GM18520 (cell line): ENCODE measurements at regions not wholly inside any gene's neighbourhood (a gene's known extent, or its start where the extent isn't known, plus 50 kb on each side); places are given as distances from the start of the nearest gene placed in this dataset.

Source experiments
- ATAC-seq: cut with Tn5 transposase; IDR thresholded peaks from one replicate; pipeline ENCODE4 v1.9.1; 2021; ENCODE audit not compliant: unreplicated experiment

GRCh38 chr2:221104361-221104811 is 467.7 kb downstream of the EPHA4 start:
- no peak for ATAC-seq

DNA sequence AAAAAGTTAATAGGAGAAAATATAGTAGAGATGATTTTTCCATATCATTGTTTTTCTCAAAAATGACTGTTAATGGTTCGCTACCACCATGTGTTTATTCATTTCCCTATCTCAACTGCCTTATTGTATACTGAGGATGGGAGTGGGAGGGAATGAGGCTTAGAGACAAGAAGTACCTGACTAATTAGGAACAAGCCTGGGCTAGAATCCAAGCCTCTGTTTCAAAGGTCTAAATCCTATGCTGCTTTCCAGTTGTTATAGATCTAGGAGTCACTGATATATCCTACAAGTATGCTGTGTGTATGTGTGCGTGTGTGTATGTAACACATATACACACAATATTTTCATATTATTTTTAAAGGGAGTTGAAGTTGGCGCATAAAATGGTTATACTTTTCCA is 465.9 kb downstream of the EPHA4 start:
- ATAC-seq, result no peak

GRCh38 chr2:221107424-221107823 is 464.7 kb downstream of the EPHA4 start:
- no peak for ATAC-seq

- no peak for ATAC-seq
These were observed 462.6 kb downstream of the EPHA4 start for GRCh38 chr2:221109552-221109951.

GRCh38 chr2:221111739-221112138 is 460.4 kb downstream of the EPHA4 start:
- ATAC-seq, result no peak

DNA sequence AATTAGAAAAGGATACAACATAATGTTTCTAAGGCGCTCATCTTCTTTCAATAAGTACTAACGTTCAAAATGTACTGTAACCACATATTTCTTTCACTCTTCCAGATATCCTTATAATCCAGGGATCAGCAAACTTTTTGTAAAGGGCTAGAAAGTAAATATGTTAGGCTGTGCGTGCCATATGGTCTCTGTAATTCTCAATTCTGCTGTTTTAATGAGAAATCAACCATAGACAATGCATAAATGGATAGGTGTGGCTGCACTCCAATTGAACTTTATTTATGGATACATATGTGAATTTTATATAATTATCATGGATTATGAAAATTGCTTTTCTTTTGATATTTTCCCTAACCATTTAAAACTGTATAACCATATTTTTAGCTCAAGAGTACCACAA is 459.4 kb downstream of the EPHA4 start:
- no peak for ATAC-seq

DNA sequence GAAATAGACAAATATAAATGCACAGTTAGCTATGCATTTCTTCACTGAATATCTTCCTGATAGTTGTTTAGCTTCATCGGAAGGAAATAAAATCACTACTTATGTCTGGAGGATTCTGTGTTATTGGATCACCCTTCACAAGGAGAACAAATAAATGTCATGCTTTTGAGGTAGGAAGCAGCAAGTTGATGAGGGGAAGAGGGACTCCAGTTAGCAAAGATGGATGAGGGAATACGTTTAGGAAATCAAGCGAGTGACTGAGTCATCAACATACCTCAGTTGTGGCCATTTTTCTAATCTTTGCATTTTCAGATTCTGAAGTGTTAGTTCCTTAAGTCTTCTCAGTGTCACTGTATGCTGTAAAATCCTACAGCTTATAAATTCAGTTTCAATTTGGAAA is 456.2 kb downstream of the EPHA4 start:
- no peak for ATAC-seq

GRCh38 chr2:221120643-221121042 is 451.5 kb downstream of the EPHA4 start:
- ATAC-seq, result peak; percentile 71

GRCh38 chr2:221123396-221123795 is 448.7 kb downstream of the EPHA4 start:
- no peak for ATAC-seq

- ATAC-seq, result no peak
These were observed 447.4 kb downstream of the EPHA4 start for GRCh38 chr2:221124532-221125240.

DNA sequence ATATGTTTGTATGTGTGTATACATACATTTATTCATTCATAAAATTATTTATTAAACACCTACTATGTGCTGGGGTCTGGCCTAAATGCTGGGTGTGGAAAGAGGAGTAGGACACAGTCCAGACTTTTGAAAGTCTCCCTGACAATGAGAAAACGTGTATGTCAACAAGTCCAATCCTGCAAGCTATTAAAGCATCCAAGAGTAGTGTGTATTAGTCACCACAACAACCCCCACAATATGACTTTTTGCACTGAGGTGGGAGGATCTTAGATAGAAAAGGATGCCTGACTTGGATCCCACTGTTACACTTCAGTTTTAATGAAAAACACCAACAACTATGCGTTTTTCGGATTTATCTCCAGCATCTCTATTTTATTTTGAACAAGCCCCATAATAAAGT is 446.4 kb downstream of the EPHA4 start:
- no peak for ATAC-seq

GRCh38 chr2:221129657-221130056 is 442.4 kb downstream of the EPHA4 start:
- no peak for ATAC-seq

- ATAC-seq, result no peak
These were observed 441.7 kb downstream of the EPHA4 start for GRCh38 chr2:221130431-221130830.

DNA sequence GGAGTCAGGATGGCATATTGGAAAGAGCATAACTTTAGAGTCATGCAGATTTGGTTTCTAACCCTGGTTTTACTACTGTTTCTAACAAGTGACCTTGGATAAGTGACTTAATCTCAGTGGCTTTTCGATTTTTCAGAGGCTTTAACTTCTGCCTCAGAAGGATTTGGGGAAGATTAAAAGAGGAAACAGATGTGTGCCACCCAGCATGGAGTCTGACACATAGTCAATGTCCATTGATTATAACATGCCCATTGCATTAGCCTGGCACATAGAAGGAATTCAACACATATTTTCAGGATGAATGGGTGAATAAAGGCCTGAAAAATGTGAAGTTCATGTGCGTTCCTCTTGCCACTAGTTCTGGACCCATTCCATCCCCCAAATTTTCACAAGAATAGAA is 438.2 kb downstream of the EPHA4 start:
- ATAC-seq, result no peak

- ATAC-seq, result no peak
These were observed 437.4 kb downstream of the EPHA4 start for GRCh38 chr2:221134718-221135117.

DNA sequence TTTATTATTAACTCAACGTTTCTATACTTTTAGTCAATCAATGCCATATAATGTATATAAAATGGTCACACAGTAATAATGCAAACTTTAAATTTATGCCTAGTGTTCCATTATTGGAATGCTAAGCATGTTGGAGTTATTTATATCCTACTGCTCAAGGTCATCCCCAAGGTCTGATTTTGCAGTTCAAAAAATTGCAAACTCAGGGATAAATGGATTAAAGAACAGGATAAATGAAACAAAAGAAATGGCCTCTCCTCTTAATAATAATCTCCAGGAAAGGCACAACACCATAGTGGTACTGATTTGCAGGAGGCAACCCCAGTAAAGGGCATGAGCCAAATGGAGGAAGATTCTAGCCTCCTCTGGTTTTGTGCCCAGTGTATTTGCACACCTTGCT is 436.4 kb downstream of the EPHA4 start:
- no peak for ATAC-seq

DNA sequence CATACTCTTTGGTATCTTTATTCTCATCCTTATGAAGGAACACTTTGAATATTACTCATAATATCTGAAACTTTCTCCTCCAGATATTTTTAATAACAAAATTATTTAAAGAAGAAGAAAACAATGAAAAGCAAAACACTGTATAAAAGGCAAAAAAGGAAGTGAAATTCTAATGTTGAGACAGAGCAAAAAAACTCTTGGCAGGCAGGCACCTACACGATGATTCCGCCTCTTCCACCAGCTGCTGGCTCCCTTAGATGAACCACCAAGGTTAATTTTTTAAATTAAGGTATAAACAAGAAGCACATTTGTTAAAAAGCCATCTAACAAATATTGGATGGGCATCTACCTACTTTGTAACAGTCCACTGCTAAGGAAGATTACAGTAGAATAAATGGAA is 434.7 kb downstream of the EPHA4 start:
- no peak for ATAC-seq

- no peak for ATAC-seq
These were observed 429.8 kb downstream of the EPHA4 start for GRCh38 chr2:221142341-221142740.

DNA sequence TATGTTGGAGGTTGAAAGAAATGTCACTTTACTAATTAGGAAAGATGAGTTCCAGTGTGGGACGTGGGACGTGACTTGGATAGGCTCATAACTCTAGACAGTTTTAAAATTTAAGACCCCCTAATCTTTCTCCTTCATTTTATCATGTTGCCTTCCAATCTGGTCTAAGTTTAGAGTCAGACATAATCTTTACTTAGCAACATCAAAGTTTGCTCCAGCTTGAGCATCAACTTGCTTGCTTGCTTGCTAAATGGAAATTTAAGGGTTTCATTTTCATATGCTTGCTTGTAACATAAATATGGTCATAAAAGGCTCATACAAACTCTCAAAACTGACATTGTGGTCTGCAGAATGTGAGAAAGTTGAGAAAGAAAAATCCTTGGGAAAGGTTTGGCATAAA is 428.9 kb downstream of the EPHA4 start:
- ATAC-seq, result no peak

DNA sequence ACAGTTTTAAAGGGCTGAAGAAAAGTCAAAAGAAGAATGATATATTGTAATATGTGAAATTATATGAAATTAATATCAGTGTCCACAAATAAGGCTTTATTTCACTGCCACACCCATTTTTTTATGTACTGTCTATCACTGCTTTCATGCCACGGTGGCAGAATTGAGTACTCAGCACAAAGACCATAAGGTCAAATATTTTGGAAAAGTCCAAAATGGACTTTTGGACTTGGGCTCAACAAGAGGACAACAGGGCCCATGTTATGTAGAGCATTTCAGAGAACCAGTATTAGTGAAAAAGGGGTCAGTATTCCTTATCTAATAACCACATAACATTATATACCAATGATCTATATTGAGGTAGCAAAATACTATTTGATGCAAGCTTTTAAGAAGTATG is 427.2 kb downstream of the EPHA4 start:
- no peak for ATAC-seq

DNA sequence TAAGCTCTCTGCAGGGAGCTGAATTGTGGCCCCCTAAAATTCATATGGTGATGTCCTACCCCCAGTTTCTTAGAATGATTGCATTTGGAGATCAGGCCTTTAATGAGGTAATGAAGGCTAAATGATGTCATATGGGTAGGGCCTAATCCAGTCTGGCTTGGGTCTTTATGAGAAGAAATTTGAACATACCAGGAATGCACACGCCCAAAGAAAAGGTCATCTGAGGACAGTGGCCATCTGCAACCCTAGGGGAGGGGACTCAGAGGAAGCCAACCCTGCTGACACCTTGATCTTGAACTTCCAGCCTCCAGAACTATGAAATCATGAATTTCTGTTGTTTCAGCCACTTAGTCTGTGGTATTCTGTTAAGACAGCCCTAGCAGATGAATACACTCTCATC is 426.7 kb downstream of the EPHA4 start:
- no peak for ATAC-seq

DNA sequence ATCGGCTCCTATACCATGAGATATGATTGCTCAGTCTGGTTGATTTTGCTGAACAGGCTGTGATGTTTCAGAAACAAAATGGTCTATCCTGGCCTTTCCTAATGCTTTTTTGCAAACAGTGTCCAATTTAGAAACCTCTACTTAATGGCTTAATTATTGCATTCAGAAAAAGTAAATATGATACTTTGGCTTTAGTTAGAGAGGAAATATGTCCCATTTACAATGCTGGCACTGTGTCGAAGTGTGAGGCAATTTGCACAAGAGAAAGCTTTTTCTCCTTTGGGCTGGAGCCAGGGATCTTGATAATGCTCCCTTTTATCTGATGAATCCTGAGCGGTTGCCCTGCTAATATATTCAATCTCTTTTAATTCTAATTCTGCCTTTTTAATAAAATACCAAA is 418.9 kb downstream of the EPHA4 start:
- no peak for ATAC-seq

DNA sequence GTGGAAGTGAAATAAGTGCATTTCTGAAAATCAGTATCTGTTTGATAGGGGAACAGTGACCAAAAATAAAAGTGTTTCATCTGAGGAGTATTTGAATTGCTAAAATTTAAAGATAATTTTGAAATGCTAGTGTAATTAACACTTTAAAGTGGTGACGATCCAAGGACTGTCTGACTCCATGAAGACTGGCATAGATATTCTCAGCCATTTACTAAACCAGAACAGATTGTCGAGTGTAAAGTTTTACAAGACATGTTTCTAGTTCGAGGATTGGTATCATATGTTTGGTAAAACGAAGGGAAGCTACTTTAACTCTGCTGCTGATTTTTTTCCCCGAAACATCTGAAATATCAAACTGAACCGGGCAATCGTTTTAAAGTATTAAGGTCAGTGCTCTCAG is 417.9 kb downstream of the EPHA4 start:
- ATAC-seq, result no peak
